Spleen (tissue), 7 donors: ENCODE measurements at regions not wholly inside any gene's neighbourhood (a gene's known extent, or its start where the extent isn't known, plus 50 kb on each side); places are given as distances from the start of the nearest gene placed in this dataset.

Source experiments
- CTCF ChIP-seq, 11 experiments: fragments of 200-600 bp in 7 of 11; fragments of 450-650 bp in 4 of 11; sonication (generic) in 4 of 11; IDR thresholded peaks in 8 of 11; conservative IDR thresholded peaks in 3 of 11; 1 replicate in 7 of 11; 2 replicates in 4 of 11; pipeline versions ENCODE4 v1.4.0 to v1.8.0; 2016 to 2021; ENCODE audit warnings: antibody characterized with exemption in 11 of 11, inconsistent platforms in 4 of 11, mild to moderate bottlenecking in 1 of 11
- POLR2A ChIP-seq, 3 donors: fragments of 450-650 bp; IDR thresholded peaks; one replicate each; pipeline ENCODE4 v1.5.1; 2017; ENCODE audit warnings: antibody characterized with exemption in 3 of 3, mild to moderate bottlenecking in 1 of 3
- donor health status: DM: no; HTN: no; CAD: no; lungs with moderate emphysema.
- donor health status: DM: no; HTN: no; CAD: no.
- donor health status: DM: no; HTN: no; CAD: no.

GRCh38 chr18:29188760-29189159 lies 1011.8 kb upstream of the CDH2 start:
- no peak for TF ChIP-seq CTCF (IDR thresholded peaks at IDR 0.05 in 8 of 11, conservative IDR thresholded peaks at IDR 0.05 in 3 of 11)
- TF ChIP-seq POLR2A (IDR thresholded peaks at IDR 0.05): no peak
